ENCODE measurements at regions not wholly inside any gene's neighbourhood (a gene's known extent, or its start where the extent isn't known, plus 50 kb on each side); places are given as distances from the start of the nearest gene placed in this dataset.
"Not testable (repeated sequence)": the region's sequence is repeated elsewhere in the genome, so short reads cannot be mapped to it uniquely, and the experiment has no call there.

GRCh38 chr9:67179185-67179584 is 186.8 kb upstream of the SPATA31A3 start:
- H3K27ac ChIP-seq (ENCODE audit: extremely low read depth, low read depth, low read length); H3K9ac ChIP-seq (ENCODE audit: insufficient read depth in 1 of 2, low read depth in 2 of 2, low read length in 2 of 2); CTCF ChIA-PET (ENCODE audit: low intra/inter-chr PET ratio); H3K4me1 ChIP-seq (replicated peaks in 1 of 2; ENCODE audit: control insufficient read depth in 2 of 2, insufficient read depth in 2 of 2, low read length in 2 of 2); ATAC-seq; H3K79me2 ChIP-seq (ENCODE audit: control insufficient read depth, insufficient read depth, low read length); FAIRE-seq; POLR2A ChIA-PET; in situ Hi-C loops (cut with MboI); H3K36me3 ChIP-seq (ENCODE audit: control insufficient read depth, insufficient read depth, low read length); H4K20me1 ChIP-seq (replicated peaks; ENCODE audit: control insufficient read depth, insufficient read depth, low read length); intact Hi-C loops (cut with micrococcal nuclease); H2AFZ ChIP-seq (ENCODE audit: low read depth, low read length); BruUV-seq (replicated peaks); H3K9me3 ChIP-seq (replicated peaks; ENCODE audit: control insufficient read depth, insufficient read depth, low read depth, low read length); H3K4me2 ChIP-seq (ENCODE audit: insufficient read depth, low read length); H3K27me3 ChIP-seq (ENCODE audit: control insufficient read depth in 2 of 2, insufficient read depth in 2 of 2, low read length in 2 of 2); DNase-seq (ENCODE audit: extremely low read depth in 1 of 4, low spot score in 3 of 4); H3K4me3 ChIP-seq; H3K9me1 ChIP-seq (ENCODE audit: control insufficient read depth, insufficient read depth, low read length): not testable (repeated sequence)
- 0% methylated on average over 2 of the region's 2 CpGs for WGBS (ENCODE audit: insufficient coverage, low coverage, missing lambda C conversion rate)

GRCh38 chr9:67175167-67175566 is 182.8 kb upstream of the SPATA31A3 start:
- DNase-seq (ENCODE audit: extremely low read depth in 1 of 4, low spot score in 3 of 4); ATAC-seq; H3K27ac ChIP-seq (ENCODE audit: extremely low read depth, low read depth, low read length); BruUV-seq (replicated peaks); H3K9me3 ChIP-seq (replicated peaks; ENCODE audit: control insufficient read depth, insufficient read depth, low read depth, low read length); POLR2A ChIA-PET; H3K4me1 ChIP-seq (replicated peaks in 1 of 2; ENCODE audit: control insufficient read depth in 2 of 2, insufficient read depth in 2 of 2, low read length in 2 of 2); intact Hi-C loops (cut with micrococcal nuclease); H3K36me3 ChIP-seq (ENCODE audit: control insufficient read depth, insufficient read depth, low read length); H3K4me2 ChIP-seq (ENCODE audit: insufficient read depth, low read length); H3K4me3 ChIP-seq; CTCF ChIA-PET (ENCODE audit: low intra/inter-chr PET ratio); H2AFZ ChIP-seq (ENCODE audit: low read depth, low read length); H3K9me1 ChIP-seq (ENCODE audit: control insufficient read depth, insufficient read depth, low read length); H4K20me1 ChIP-seq (replicated peaks; ENCODE audit: control insufficient read depth, insufficient read depth, low read length); in situ Hi-C loops (cut with MboI); H3K9ac ChIP-seq (ENCODE audit: insufficient read depth in 1 of 2, low read depth in 2 of 2, low read length in 2 of 2); FAIRE-seq; H3K27me3 ChIP-seq (ENCODE audit: control insufficient read depth in 2 of 2, insufficient read depth in 2 of 2, low read length in 2 of 2); H3K79me2 ChIP-seq (ENCODE audit: control insufficient read depth, insufficient read depth, low read length): not testable (repeated sequence)
- WGBS (ENCODE audit: insufficient coverage, low coverage, missing lambda C conversion rate) = no CpG with 5 or more reads among the region's 5 CpGs

GRCh38 chr9:67171721-67172120 is 179.4 kb upstream of the SPATA31A3 start:
- 0% methylated on average over 1 of the region's 3 CpGs for WGBS (ENCODE audit: insufficient coverage, low coverage, missing lambda C conversion rate)
- not testable (repeated sequence) for FAIRE-seq; DNase-seq (ENCODE audit: extremely low read depth in 1 of 4, low spot score in 3 of 4)

GRCh38 chr9:67168530-67169157 is 176.3 kb upstream of the SPATA31A3 start:
- BruUV-seq (replicated peaks) = not testable (repeated sequence)
- WGBS (ENCODE audit: insufficient coverage, low coverage, missing lambda C conversion rate) = no CpG with 5 or more reads among the region's 4 CpGs

More at GRCh38 chr9:67171721-67172120, 179.4 kb upstream of the SPATA31A3 start:
- H3K9me3 ChIP-seq (replicated peaks; ENCODE audit: control insufficient read depth, insufficient read depth, low read depth, low read length); H2AFZ ChIP-seq (ENCODE audit: low read depth, low read length); H3K4me2 ChIP-seq (ENCODE audit: insufficient read depth, low read length); BruUV-seq (replicated peaks); ATAC-seq; H3K4me1 ChIP-seq (replicated peaks in 1 of 2; ENCODE audit: control insufficient read depth in 2 of 2, insufficient read depth in 2 of 2, low read length in 2 of 2); in situ Hi-C loops (cut with MboI); POLR2A ChIA-PET; H3K79me2 ChIP-seq (ENCODE audit: control insufficient read depth, insufficient read depth, low read length); H3K36me3 ChIP-seq (ENCODE audit: control insufficient read depth, insufficient read depth, low read length); H3K4me3 ChIP-seq; H3K27me3 ChIP-seq (ENCODE audit: control insufficient read depth in 2 of 2, insufficient read depth in 2 of 2, low read length in 2 of 2); H3K9me1 ChIP-seq (ENCODE audit: control insufficient read depth, insufficient read depth, low read length); H3K9ac ChIP-seq (ENCODE audit: insufficient read depth in 1 of 2, low read depth in 2 of 2, low read length in 2 of 2); H3K27ac ChIP-seq (ENCODE audit: extremely low read depth, low read depth, low read length); intact Hi-C loops (cut with micrococcal nuclease); CTCF ChIA-PET (ENCODE audit: low intra/inter-chr PET ratio); H4K20me1 ChIP-seq (replicated peaks; ENCODE audit: control insufficient read depth, insufficient read depth, low read length): not testable (repeated sequence)

More at GRCh38 chr9:67168530-67169157, 176.3 kb upstream of the SPATA31A3 start:
- H3K9ac ChIP-seq (ENCODE audit: insufficient read depth in 1 of 2, low read depth in 2 of 2, low read length in 2 of 2); H3K27ac ChIP-seq (ENCODE audit: extremely low read depth, low read depth, low read length); CTCF ChIA-PET (ENCODE audit: low intra/inter-chr PET ratio); in situ Hi-C loops (cut with MboI); H3K4me1 ChIP-seq (replicated peaks in 1 of 2; ENCODE audit: control insufficient read depth in 2 of 2, insufficient read depth in 2 of 2, low read length in 2 of 2); FAIRE-seq; H2AFZ ChIP-seq (ENCODE audit: low read depth, low read length); H3K4me2 ChIP-seq (ENCODE audit: insufficient read depth, low read length); DNase-seq (ENCODE audit: extremely low read depth in 1 of 4, low spot score in 3 of 4); H3K9me1 ChIP-seq (ENCODE audit: control insufficient read depth, insufficient read depth, low read length); H3K27me3 ChIP-seq (ENCODE audit: control insufficient read depth in 2 of 2, insufficient read depth in 2 of 2, low read length in 2 of 2); H3K36me3 ChIP-seq (ENCODE audit: control insufficient read depth, insufficient read depth, low read length); intact Hi-C loops (cut with micrococcal nuclease); H3K4me3 ChIP-seq; ATAC-seq; H4K20me1 ChIP-seq (replicated peaks; ENCODE audit: control insufficient read depth, insufficient read depth, low read length); H3K9me3 ChIP-seq (replicated peaks; ENCODE audit: control insufficient read depth, insufficient read depth, low read depth, low read length); POLR2A ChIA-PET; H3K79me2 ChIP-seq (ENCODE audit: control insufficient read depth, insufficient read depth, low read length): not testable (repeated sequence)
